ENCODE measurements at regions not wholly inside any gene's neighbourhood (a gene's known extent, or its start where the extent isn't known, plus 50 kb on each side); places are given as distances from the start of the nearest gene placed in this dataset.
A peak's percentile ranks its signal among the peaks of the same experiment; 100 is the strongest.

DNA sequence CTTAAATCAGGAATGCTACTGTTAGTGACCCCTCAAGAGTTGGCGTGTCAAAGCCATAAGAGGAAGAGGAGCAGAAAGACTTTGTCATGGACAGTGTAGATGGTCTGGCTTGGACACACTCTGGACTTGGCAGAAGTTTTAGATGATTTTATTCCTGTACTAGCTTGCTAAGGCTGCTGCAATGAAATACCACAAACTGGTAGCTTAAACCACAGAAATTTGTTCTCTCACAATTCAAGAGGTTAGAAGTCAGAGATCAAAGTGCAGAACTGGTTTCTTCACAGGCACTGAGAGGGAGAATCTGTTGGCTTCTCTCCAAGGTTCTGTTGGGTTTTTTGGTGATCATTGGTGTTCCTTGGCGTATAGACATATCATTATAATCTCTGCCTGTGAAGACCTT is 869.8 kb upstream of the B3GALT2 start:
- 71 to 77% (median 72%) methylated on average over 2 of the region's 2 CpGs for WGBS, 4 donors
- TF ChIP-seq, protein P1, sequence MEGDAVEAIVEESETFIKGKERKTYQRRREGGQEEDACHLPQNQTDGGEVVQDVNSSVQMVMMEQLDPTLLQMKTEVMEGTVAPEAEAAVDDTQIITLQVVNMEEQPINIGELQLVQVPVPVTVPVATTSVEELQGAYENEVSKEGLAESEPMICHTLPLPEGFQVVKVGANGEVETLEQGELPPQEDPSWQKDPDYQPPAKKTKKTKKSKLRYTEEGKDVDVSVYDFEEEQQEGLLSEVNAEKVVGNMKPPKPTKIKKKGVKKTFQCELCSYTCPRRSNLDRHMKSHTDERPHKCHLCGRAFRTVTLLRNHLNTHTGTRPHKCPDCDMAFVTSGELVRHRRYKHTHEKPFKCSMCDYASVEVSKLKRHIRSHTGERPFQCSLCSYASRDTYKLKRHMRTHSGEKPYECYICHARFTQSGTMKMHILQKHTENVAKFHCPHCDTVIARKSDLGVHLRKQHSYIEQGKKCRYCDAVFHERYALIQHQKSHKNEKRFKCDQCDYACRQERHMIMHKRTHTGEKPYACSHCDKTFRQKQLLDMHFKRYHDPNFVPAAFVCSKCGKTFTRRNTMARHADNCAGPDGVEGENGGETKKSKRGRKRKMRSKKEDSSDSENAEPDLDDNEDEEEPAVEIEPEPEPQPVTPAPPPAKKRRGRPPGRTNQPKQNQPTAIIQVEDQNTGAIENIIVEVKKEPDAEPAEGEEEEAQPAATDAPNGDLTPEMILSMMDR (IDR thresholded peaks at IDR 0.05), result no peak
- no peak for TF ChIP-seq POLR2A (IDR thresholded peaks at IDR 0.05)
- peak in 2 of 4 donors; percentile 50 to 56 for ATAC-seq
- Histone ChIP-seq H3K36me3 (no peaks in the 10 kb centered on the region), H3K9me3 (no peaks in the 10 kb centered on the region), H3K4me1 (peaks cover 0 to 19% (median 8%) of the 10 kb centered on the region in 12 donors), H3K27me3 (no peaks in the 10 kb centered on the region), H3K4me3 (no peak overlapping the region), H3K27ac (peak overlapping the region in 7 of 12 donors; percentile 52 to 73 (median 62))
- no peak for DNase-seq
- intact Hi-C loops (cut with DNase I), result no loop called here

DNA sequence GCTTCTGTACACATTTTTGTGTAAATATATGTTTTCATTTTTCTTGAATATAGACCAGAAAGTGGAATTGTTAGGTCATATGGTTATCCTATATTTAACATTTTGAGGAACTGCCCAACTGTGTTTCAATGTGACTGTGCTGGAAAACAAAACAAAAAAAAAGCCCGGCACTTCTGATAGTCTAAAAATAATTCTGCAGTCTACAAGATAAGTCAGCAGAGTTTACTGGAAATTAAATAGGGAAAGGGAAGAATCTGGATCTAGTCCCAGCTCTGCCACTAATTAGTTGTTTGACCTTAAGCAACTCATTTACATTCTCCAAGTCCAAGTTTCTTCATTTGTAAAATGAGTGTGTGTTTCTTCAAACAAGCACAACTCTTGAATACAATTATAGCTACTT is 869.1 kb upstream of the B3GALT2 start:
- intact Hi-C loops (cut with DNase I), result no loop called here
- H3K4me3 ChIP-seq, result no peak overlapping the region
- no peak for DNase-seq

DNA sequence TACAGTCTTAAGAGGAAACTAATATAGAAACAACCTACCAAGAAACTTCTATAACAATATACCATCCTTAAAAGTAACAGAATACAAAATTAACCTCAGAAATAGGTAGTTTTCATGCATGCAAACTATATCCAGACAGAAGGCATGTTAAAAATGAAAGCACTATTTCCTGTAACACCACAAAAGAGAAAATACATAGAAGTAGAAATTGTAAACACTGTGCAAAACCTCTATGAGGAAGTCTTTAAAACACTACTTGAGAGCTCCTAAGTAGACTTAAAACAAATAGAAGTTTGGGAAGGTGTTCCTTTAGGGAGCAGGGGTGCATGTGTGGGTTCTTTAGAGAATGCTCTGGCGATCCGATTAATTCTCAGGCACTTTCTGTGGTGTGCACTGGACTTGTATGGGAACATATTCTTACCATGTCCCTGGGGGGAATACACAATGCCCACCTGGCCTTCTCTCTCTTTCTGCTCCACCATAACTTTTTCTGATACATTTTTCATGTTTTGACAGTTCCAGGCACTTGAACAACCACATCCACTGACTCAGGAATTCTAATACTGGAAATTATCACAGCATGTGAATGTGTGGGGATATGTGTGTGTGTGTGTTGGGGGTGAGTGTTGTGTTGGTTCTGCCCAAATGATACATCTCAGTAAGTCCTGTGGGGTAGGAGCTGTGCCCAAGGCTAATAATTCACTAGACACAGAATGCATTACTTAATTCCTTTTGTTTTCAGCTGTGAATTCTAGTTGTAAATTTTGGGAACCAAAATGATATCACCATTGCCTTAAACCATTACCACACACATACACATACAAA is 866.3 kb upstream of the B3GALT2 start:
- no peak for ATAC-seq
- intact Hi-C loops (cut with DNase I), result no loop called here

More for the DNA sequence above, 869.1 kb upstream of the B3GALT2 start:
- H3K9me3 ChIP-seq, result no peaks in the 10 kb centered on the region
- peak; percentile 57 to 82 (median 74) for ATAC-seq
- TF ChIP-seq POLR2A (IDR thresholded peaks at IDR 0.05), result no peak
- TF ChIP-seq, protein P1 (IDR thresholded peaks at IDR 0.05), result no peak
- no peaks in the 10 kb centered on the region for H3K27me3 ChIP-seq
- H3K27ac ChIP-seq, result peak overlapping the region in 7 of 12 donors; percentile 52 to 73 (median 62)
- H3K4me1 ChIP-seq, result peaks cover 0 to 14% (median 8%) of the 10 kb centered on the region in 12 donors
- no peaks in the 10 kb centered on the region for H3K36me3 ChIP-seq
- 0 to 4% (median 2%) methylated on average over 1 of the region's 1 CpG for WGBS, 4 donors

DNA sequence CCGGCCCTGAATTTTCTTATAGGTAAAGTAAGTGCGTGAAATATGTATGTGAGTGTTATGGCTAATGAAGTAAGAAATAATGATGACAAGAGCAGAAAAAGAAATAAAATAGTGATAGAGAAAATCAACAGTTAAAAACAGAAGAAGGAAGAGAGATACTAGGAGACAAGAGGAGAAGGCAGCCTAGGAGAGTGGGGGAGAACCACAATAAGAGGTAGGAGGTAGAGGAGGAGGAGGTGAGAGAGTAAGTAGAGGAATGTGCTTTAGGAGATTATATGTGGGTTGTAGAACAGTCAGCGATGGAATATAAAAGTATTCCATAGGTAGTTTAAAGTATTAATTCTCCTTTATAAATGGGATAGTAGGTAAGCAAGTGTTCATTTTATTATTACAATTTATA is 861.5 kb upstream of the B3GALT2 start:
- Histone ChIP-seq H3K27me3 (no peaks in the 10 kb centered on the region), H3K4me3 (no peak overlapping the region), H3K36me3 (no peaks in the 10 kb centered on the region), H3K4me1 (no peaks in the 10 kb centered on the region), H3K9me3 (no peaks in the 10 kb centered on the region), H3K27ac (no peak overlapping the region)
- ATAC-seq (no peak), DNase-seq (no peak)
- intact Hi-C loops (cut with DNase I), result no loop called here
- no peak for TF ChIP-seq POLR2A (IDR thresholded peaks at IDR 0.05)
- TF ChIP-seq, protein P1 (IDR thresholded peaks at IDR 0.05), result no peak
- 64 to 67% (median 66%) methylated on average over 3 of the region's 3 CpGs for WGBS, 4 donors

More for the DNA sequence above, 866.3 kb upstream of the B3GALT2 start:
- Histone ChIP-seq H3K27me3 (no peaks in the 10 kb centered on the region), H3K4me1 (peaks cover 0 to 14% (median 8%) of the 10 kb centered on the region in 12 donors), H3K36me3 (no peaks in the 10 kb centered on the region), H3K4me3 (no peak overlapping the region), H3K9me3 (no peaks in the 10 kb centered on the region), H3K27ac (peak overlapping the region in 1 of 12 donors; percentile 48)
- no peak for TF ChIP-seq POLR2A (IDR thresholded peaks at IDR 0.05)
- 86 to 96% (median 94%) methylated on average over 2 of the region's 2 CpGs for WGBS, 4 donors
- DNase-seq, result no peak

All from heart left ventricle (tissue), 16 donors.